ENCODE measurements at regions not wholly inside any gene's neighbourhood (a gene's known extent, or its start where the extent isn't known, plus 50 kb on each side); places are given as distances from the start of the nearest gene placed in this dataset.

DNA sequence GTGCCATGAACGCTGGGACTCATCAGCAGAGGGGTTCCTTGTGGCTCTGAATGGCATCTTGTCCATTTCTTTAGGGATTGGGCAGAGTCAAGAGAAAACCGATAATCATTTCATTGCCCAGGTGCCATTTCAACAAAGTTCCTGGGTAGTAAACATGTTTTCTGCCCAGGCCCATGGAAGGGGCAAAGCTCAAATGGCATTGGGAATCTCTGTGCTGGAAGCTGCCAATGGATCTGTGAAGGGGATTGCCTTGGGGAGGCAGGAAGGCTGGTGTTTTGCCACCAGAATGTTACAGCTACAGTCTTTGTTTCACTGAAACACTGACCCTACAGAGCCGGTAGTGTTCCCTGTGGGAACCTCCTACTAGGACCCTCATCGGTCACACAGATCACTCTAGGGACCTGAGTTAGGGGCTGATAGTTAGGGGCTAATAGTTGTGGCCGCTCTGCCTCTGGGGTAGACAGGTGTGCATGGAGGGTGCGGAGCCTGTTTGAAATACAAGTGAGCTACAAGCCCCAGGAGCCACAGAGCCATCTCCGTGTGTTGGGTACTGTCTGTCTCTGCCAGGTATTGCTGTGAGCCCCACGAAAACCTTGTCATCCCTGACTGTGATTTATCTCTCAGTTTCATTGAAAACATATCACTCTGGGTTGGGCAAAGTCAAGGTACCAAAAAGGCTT lies 224.4 kb upstream of the COPS8 start:
- DNase-seq: no peak

- no peak for DNase-seq
Observed at GRCh38 chr2:236861944-236862343, 223.7 kb upstream of the COPS8 start.

GRCh38 chr2:236862526-236862925 lies 223.2 kb upstream of the COPS8 start:
- no peak for DNase-seq

DNA sequence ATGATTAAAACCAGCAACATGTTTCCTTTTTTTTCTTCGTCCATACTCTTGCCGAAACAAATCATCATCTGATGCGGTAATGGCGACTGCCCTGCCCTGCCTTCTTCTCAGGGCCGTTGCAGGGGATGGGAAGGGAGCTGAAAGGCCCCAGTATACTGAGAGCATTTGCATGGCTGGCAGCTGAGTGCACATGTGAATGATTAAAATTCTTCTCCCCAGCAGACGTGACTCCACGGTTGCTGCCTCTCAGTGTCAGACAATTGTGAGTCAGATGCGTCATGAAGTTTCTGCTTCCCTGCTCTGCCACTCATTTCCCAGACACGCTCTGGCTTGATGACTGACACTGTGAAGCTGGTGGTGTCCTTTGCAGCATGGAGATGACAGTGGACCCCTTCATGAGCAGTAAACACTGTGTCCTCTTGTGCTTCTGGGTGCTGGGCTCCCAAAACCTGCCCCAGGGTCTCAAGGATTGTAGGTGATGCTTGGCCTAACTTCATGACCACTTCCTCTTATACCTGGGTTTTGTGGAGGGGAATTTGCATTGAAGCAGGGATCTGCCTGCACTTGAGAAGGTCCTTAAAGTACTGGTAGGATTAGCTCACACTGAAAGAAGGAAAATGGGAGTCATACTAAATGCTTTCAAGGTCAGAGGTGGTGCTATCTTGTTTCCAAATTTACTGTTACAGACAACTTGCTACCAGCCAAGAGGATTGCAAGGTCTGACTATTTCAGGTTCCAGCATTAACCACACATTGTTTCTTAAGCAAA lies 222.5 kb upstream of the COPS8 start:
- DNase-seq: no peak

GRCh38 chr2:236863729-236864126 lies 222.0 kb upstream of the COPS8 start:
- DNase-seq: no peak

- DNase-seq: no peak
Observed at GRCh38 chr2:236865052-236865451, 220.6 kb upstream of the COPS8 start.

- no peak for DNase-seq
Observed at GRCh38 chr2:236866542-236867340, 218.9 kb upstream of the COPS8 start.

DNA sequence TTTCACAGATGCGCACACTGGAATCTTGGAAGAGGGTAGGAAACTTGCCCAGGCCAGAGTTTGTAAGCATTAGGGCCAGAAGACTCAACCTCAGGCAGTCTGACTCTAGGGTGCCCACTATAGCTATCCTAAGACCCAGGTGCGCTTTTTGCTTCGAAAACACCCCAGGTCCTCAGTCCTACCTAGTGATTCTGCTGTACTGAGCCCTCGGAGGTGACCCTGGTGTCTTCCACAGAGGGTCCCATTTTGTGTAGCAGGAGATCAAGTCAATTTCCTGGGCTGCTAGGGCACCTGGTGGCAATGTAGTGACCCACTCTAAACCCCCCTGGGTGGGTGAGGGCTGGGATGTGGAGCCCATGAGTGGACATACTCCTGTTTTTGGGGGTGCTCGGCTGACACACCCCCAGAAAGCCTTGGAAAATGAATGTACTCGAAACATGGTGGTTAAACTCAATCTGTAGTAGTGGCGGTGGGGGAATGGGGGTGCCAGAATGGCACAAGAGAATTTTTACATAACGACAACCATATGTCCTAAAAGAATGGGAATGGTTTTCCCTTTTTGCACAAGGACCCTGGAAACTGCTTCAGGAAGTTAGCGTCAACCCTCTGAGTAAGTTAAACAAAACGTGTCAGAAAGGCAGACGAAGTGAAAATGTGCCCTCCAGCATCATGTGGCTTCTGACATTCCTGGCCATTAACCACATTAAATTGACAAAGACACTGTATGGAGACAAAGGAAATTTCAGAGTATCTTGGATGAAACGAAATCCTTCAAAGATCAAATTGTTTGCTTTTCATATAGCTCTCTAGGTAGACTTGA lies 218.0 kb upstream of the COPS8 start:
- no peak for DNase-seq

- DNase-seq: no peak
Observed at GRCh38 chr2:236870370-236870769, 215.3 kb upstream of the COPS8 start.

DNA sequence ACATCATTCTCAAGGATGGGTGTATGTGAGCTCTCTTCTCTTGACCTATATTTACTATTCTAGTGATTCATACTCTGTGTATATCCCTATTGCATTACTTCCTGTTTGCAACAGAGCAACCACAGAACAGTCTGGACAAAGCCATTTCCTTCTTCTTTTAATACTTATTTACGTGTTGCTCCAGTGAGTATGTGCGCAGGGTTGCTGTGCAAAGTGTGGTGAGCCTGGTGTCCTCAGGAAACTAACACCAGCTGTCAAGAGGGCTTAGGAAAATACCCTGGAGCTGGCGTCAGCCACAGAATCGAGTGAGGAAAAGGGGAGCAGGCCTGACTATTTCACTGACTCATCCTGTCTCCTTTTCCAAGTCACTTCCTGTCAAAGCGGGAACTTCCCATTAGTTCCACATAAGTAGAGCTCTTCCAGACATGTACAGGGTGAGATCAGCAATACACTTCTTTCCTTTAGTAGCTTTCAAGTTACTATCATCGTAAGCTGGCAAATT lies 214.1 kb upstream of the COPS8 start:
- no peak for DNase-seq

DNA sequence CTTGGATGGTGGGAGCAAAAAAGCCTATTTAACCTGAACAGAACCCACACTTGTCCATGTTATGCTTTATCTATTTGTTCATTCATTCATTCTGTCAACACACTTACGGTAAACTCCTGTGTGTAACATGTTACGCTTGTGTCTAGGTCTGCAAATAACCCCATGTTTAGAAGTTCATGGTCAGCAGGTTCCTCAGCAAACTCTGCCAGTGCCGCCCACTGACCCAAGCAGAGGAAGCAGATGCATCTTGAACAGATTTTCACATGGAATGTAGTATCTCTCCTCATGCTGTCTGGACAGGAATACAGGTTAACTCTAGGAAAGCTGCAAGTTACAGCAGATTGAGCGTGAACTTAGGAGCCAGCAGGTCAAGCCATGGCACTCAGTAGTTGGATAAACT lies 213.7 kb upstream of the COPS8 start:
- DNase-seq: no peak

GRCh38 chr2:236872981-236873380 lies 212.7 kb upstream of the COPS8 start:
- DNase-seq: no peak

GRCh38 chr2:236873636-236874035 lies 212.1 kb upstream of the COPS8 start:
- no peak for DNase-seq

- DNase-seq: no peak
Observed at GRCh38 chr2:236874866-236875481, 210.7 kb upstream of the COPS8 start.

- DNase-seq: no peak
Observed at GRCh38 chr2:236875906-236876505, 209.7 kb upstream of the COPS8 start.

DNA sequence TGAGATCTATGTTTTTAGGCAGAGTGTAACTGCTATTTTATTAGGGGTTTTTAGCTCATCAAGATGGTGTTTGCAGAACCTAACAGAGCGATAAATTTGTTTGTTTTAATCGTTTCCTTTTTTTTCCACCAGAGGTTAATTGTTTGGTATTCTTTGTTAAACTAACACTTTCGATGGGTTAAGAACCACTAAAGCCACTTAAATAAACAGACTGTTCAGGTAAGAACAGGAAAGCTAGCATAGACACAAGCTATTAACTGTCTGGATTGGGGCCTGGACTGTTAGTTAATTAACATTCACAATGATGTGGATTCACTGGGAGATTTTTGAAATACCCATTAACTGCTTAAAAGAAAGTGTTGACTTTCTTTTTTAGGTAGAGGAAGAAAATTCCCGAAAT lies 209.0 kb upstream of the COPS8 start:
- DNase-seq: no peak

- no peak for DNase-seq
Observed at GRCh38 chr2:236877972-236878371, 207.7 kb upstream of the COPS8 start.

GRCh38 chr2:236879416-236879963 lies 206.2 kb upstream of the COPS8 start:
- DNase-seq: no peak

GRCh38 chr2:236882074-236882473 lies 203.6 kb upstream of the COPS8 start:
- no peak for DNase-seq

DNA sequence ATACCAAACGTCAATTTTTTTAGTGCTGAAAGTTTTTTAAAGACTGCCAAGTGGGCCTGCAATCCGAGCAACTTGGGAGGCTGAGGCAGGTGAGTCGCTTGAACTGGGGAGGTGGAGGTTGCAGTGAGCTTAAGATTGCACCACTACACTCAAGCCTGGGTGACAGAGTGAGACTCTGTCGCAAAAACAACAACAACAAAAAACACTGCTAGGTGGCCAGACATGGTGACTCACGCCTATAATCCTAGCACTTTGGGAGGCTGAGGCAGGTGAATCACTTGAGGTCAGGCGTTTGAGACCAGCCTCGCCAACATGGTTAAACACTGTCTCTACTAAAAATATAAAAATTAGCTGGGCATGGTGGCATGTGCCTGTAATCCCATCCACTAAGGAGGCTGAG lies 202.8 kb upstream of the COPS8 start:
- DNase-seq: no peak

DNA sequence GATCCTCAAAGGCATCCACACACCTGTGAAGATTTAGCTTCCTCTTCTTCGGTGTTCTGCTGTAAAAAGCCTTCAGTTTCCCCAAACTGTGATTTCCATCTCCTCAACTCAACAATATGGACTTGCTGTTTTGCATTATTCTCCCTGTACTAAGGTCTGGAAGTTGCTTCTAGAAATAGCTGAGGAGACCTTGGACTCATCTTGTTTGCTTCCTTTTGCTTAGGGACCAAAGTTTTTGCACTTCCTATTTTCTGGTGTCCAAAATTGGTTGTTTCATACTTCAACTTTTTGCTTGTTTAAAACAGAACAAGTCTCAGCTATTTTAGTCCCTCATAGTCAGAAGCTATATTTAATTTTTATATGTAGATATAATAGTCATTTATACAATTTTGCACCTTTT lies 201.9 kb upstream of the COPS8 start:
- no peak for DNase-seq

Data from activated naive CD4-positive, alpha-beta T cell treated with anti-CD3 and anti-CD28 coated beads, Interleukin-2, amount 50 U/mL, for 16 hours (primary cell).